Naive thymus-derived CD4-positive, alpha-beta T cell (primary cell): ENCODE measurements at regions not wholly inside any gene's neighbourhood (a gene's known extent, or its start where the extent isn't known, plus 50 kb on each side); places are given as distances from the start of the nearest gene placed in this dataset.

Experiments
- ATAC-seq: fragments of 150-1000 bp; cut with Tn5 transposase; 2 replicates; pipeline ENCODE4 v1.10.0; 2021; ENCODE audit warnings: mild to moderate bottlenecking, moderate library complexity
- CTCF ChIA-PET: fragments of 350-600 bp; sonication (Branson Sonifier 250); formaldehyde crosslinking; loops from one replicate; lab custom pipeline; 2021; ENCODE audit warnings: antibody characterized with exemption; lab: Charles Lee
- POLR2A ChIA-PET: fragments of 350-600 bp; sonication (Branson Sonifier 250); formaldehyde crosslinking; loops from one replicate; lab custom pipeline; 2021; ENCODE audit warnings: antibody characterized with exemption, inconsistent platforms; lab: Charles Lee
- DNase-seq, 9 donors: peaks; one replicate each; pipeline versions ENCODE4 v3.0.0 to v3.0.0-alpha.2; 2020 to 2022; ENCODE audit warnings: mixed read lengths in 1 of 9
- H3K27ac ChIP-seq: one replicate; pipeline ENCODE4 v1.7.0; 2013; ENCODE audit warnings: mild to moderate bottlenecking, low read depth, low read length, moderate library complexity
- H3K27me3 ChIP-seq, 2 donors: one replicate each; pipeline ENCODE4 v1.7.0; 2013; ENCODE audit warnings: low read length in 2 of 2, mild to moderate bottlenecking in 2 of 2, moderate library complexity in 2 of 2; ENCODE audit not compliant: control insufficient read depth in 2 of 2, insufficient read depth in 2 of 2
- H3K36me3 ChIP-seq, 3 experiments: 1 replicate in 2 of 3; 2 replicates in 1 of 3; pipeline ENCODE4 v1.7.0; 2013; ENCODE audit warnings: low read length in 3 of 3, mild to moderate bottlenecking in 3 of 3, moderate library complexity in 1 of 3; ENCODE audit not compliant: insufficient read depth in 3 of 3, control insufficient read depth in 2 of 3
- H3K4me1 ChIP-seq, 2 donors: one replicate each; pipeline ENCODE4 v1.7.0; 2013; ENCODE audit warnings: low read length in 2 of 2, mild to moderate bottlenecking in 2 of 2, moderate library complexity in 1 of 2; ENCODE audit not compliant: control insufficient read depth in 2 of 2, insufficient read depth in 2 of 2
- H3K4me3 ChIP-seq: 2 replicates; pipeline ENCODE4 v1.7.0; 2013; ENCODE audit warnings: mild to moderate bottlenecking, low read length
- H3K9me3 ChIP-seq, 3 experiments: 1 replicate in 2 of 3; 2 replicates in 1 of 3; pipeline ENCODE4 v1.7.0; 2013; ENCODE audit warnings: low read length in 3 of 3; ENCODE audit not compliant: control insufficient read depth in 2 of 3
- H3K27ac Mint-ChIP-seq, 9 donors: one replicate each; pipeline ENCODE4 v1.8.0; 2020 to 2022; ENCODE audit warnings: mixed read lengths in 9 of 9, mild to moderate bottlenecking in 8 of 9, moderate library complexity in 5 of 9, inconsistent platforms in 2 of 9
- H3K27me3 Mint-ChIP-seq, 5 donors: one replicate each; pipeline ENCODE4 v1.8.0; 2021 to 2022; ENCODE audit warnings: mixed read lengths in 5 of 5, mild to moderate bottlenecking in 1 of 5
- H3K36me3 Mint-ChIP-seq, 5 donors: one replicate each; pipeline ENCODE4 v1.8.0; 2020 to 2022; ENCODE audit warnings: mixed read lengths in 5 of 5, mild to moderate bottlenecking in 3 of 5, inconsistent platforms in 1 of 5
- H3K4me1 Mint-ChIP-seq, 7 donors: one replicate each; pipeline ENCODE4 v1.8.0; 2020 to 2022; ENCODE audit warnings: mixed read lengths in 7 of 7, mild to moderate bottlenecking in 3 of 7, inconsistent platforms in 1 of 7
- H3K4me3 Mint-ChIP-seq, 10 donors: one replicate each; pipeline ENCODE4 v1.8.0; 2020 to 2022; ENCODE audit warnings: mild to moderate bottlenecking in 10 of 10, mixed read lengths in 10 of 10, moderate library complexity in 6 of 10, inconsistent platforms in 2 of 10
- H3K9me3 Mint-ChIP-seq, 11 donors: one replicate each; pipeline ENCODE4 v1.8.0; 2020 to 2022; ENCODE audit warnings: mixed read lengths in 11 of 11, mild to moderate bottlenecking in 4 of 11, inconsistent platforms in 1 of 11, moderate library complexity in 1 of 11
- intact Hi-C, 2 donors: fragments of 100-400 bp; cut with micrococcal nuclease; formaldehyde crosslinking; loops; one replicate each; pipeline ENCODE4 v1.15.1; 2023

- POLR2A ChIA-PET = no interaction called here
- H3K9me3 ChIP-seq = no peaks in the 10 kb centered on the region
- Mint-ChIP-seq H3K9me3 (peaks cover 0 to 4% (median 0%) of the 10 kb centered on the region in 11 donors), H3K4me1 (no peaks in the 10 kb centered on the region), H3K4me3 (no peak overlapping the region), H3K36me3 (no peaks in the 10 kb centered on the region), H3K27ac (no peak overlapping the region), H3K27me3 (no peaks in the 10 kb centered on the region)
- CTCF ChIA-PET = no interaction called here
- DNase-seq = no peak
- no peak overlapping the region for H3K27ac ChIP-seq
- no peak overlapping the region for H3K4me3 ChIP-seq
- intact Hi-C loops = no loop called here
- H3K4me1 ChIP-seq = no peaks in the 10 kb centered on the region
- no peak for ATAC-seq
- H3K27me3 ChIP-seq = no peaks in the 10 kb centered on the region
- H3K36me3 ChIP-seq = no peaks in the 10 kb centered on the region
Measured at GRCh38 chr9:26567976-26568375, 324.6 kb downstream of the CAAP1 start.

DNA sequence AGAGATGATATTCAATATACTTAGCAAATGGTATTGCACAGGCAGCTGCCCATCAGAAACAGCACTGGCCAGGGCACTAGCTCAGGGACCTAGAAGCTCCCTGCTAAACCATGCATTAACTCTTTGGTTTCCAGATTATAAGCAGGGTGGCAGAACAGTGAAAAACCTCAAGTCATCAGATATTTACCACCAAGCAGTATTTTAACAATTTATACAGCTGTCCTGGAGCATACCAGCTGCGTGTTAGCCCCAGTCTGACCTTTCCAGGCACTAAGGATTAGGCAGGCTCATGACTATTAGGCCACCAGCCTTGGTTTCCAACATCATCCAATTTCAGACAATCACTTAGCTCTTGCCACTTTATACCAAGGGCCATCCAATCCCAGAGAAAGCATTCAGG is 326.5 kb downstream of the CAAP1 start:
- H3K27me3 Mint-ChIP-seq = no peaks in the 10 kb centered on the region
- CTCF ChIA-PET = no interaction called here
- H3K4me3 Mint-ChIP-seq = no peak overlapping the region
- peaks cover 0 to 7% (median 0%) of the 10 kb centered on the region in 11 donors for H3K9me3 Mint-ChIP-seq
- H3K4me1 ChIP-seq = no peaks in the 10 kb centered on the region
- no peaks in the 10 kb centered on the region for H3K9me3 ChIP-seq
- POLR2A ChIA-PET = no interaction called here
- H3K4me1 Mint-ChIP-seq = no peaks in the 10 kb centered on the region
- DNase-seq (no peak), ATAC-seq (no peak)
- intact Hi-C loops = no loop called here
- no peak overlapping the region for H3K27ac ChIP-seq
- no peak overlapping the region for H3K4me3 ChIP-seq
- no peaks in the 10 kb centered on the region for H3K36me3 Mint-ChIP-seq
- H3K36me3 ChIP-seq = no peaks in the 10 kb centered on the region
- no peak overlapping the region for H3K27ac Mint-ChIP-seq
- no peaks in the 10 kb centered on the region for H3K27me3 ChIP-seq

GRCh38 chr9:26565118-26565517 is 327.5 kb downstream of the CAAP1 start:
- no peaks in the 10 kb centered on the region for H3K27me3 Mint-ChIP-seq
- ChIA-PET CTCF (no interaction called here), POLR2A (no interaction called here)
- H3K27ac Mint-ChIP-seq = no peak overlapping the region
- H3K9me3 Mint-ChIP-seq = peaks cover 0 to 7% (median 0%) of the 10 kb centered on the region in 11 donors
- Histone ChIP-seq H3K4me1 (no peaks in the 10 kb centered on the region), H3K36me3 (no peaks in the 10 kb centered on the region), H3K27ac (no peak overlapping the region), H3K27me3 (no peaks in the 10 kb centered on the region), H3K4me3 (no peak overlapping the region), H3K9me3 (no peaks in the 10 kb centered on the region)
- ATAC-seq (no peak), DNase-seq (no peak)
- H3K4me3 Mint-ChIP-seq = no peak overlapping the region
- intact Hi-C loops = no loop called here
- H3K4me1 Mint-ChIP-seq = no peaks in the 10 kb centered on the region
- no peaks in the 10 kb centered on the region for H3K36me3 Mint-ChIP-seq

DNA sequence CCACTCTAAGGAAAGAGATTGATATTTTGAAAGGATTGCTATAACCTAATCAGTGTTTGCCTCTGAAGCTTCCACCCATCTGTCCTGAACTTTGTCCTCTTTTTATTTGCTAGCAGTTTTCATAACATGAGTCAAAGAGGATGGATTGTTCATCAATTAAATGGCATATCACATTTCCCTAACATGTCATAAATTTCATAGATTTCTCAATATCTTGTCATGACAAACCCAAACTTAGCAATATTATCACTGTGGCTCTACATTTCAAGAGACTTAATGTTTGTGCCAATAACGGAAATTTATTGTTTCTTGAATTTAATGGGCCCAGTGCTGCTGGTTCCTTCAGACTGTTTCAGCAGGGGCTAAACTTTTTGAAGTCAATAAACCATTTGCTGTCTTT is 330.3 kb downstream of the CAAP1 start:
- no peaks in the 10 kb centered on the region for H3K36me3 Mint-ChIP-seq
- no peak overlapping the region for H3K4me3 Mint-ChIP-seq
- Histone ChIP-seq H3K27ac (no peak overlapping the region), H3K27me3 (no peaks in the 10 kb centered on the region), H3K4me1 (no peaks in the 10 kb centered on the region), H3K9me3 (no peaks in the 10 kb centered on the region), H3K36me3 (no peaks in the 10 kb centered on the region), H3K4me3 (no peak overlapping the region)
- intact Hi-C loops = no loop called here
- H3K4me1 Mint-ChIP-seq = no peaks in the 10 kb centered on the region
- peaks cover 0 to 17% (median 5%) of the 10 kb centered on the region in 11 donors for H3K9me3 Mint-ChIP-seq
- CTCF ChIA-PET = interaction anchor here (0.6 kb wide), 1 partner anchor 258 kb away, joined by 3 read pairs; no protein-coding TSS in a partner anchor
- POLR2A ChIA-PET = no interaction called here
- no peaks in the 10 kb centered on the region for H3K27me3 Mint-ChIP-seq
- DNase-seq = no peak
- no peak overlapping the region for H3K27ac Mint-ChIP-seq
- ATAC-seq = no peak

- Histone ChIP-seq H3K27ac (no peak overlapping the region), H3K9me3 (no peaks in the 10 kb centered on the region), H3K4me1 (no peaks in the 10 kb centered on the region), H3K4me3 (no peak overlapping the region), H3K27me3 (no peaks in the 10 kb centered on the region), H3K36me3 (no peaks in the 10 kb centered on the region)
- no peaks in the 10 kb centered on the region for H3K27me3 Mint-ChIP-seq
- H3K27ac Mint-ChIP-seq = no peak overlapping the region
- POLR2A ChIA-PET = no interaction called here
- no peak for ATAC-seq
- CTCF ChIA-PET = interaction anchor here (0.6 kb wide), 1 partner anchor 258 kb away, joined by 3 read pairs; no protein-coding TSS in a partner anchor
- no peak for DNase-seq
- H3K4me1 Mint-ChIP-seq = no peaks in the 10 kb centered on the region
- no peaks in the 10 kb centered on the region for H3K36me3 Mint-ChIP-seq
- H3K9me3 Mint-ChIP-seq = peaks cover 0 to 19% (median 5%) of the 10 kb centered on the region in 11 donors
- no peak overlapping the region for H3K4me3 Mint-ChIP-seq
- intact Hi-C loops = no loop called here
Measured at GRCh38 chr9:26561928-26562327, 330.7 kb downstream of the CAAP1 start.

GRCh38 chr9:26559506-26559905 is 333.1 kb downstream of the CAAP1 start:
- H3K27me3 ChIP-seq = no peaks in the 10 kb centered on the region
- Mint-ChIP-seq H3K4me1 (no peaks in the 10 kb centered on the region), H3K27me3 (no peaks in the 10 kb centered on the region), H3K36me3 (no peaks in the 10 kb centered on the region), H3K4me3 (no peak overlapping the region), H3K9me3 (peaks cover 2 to 19% (median 7%) of the 10 kb centered on the region in 11 donors), H3K27ac (no peak overlapping the region)
- no peaks in the 10 kb centered on the region for H3K4me1 ChIP-seq
- ChIA-PET CTCF (no interaction called here), POLR2A (no interaction called here)
- no peaks in the 10 kb centered on the region for H3K36me3 ChIP-seq
- no peaks in the 10 kb centered on the region for H3K9me3 ChIP-seq
- no peak overlapping the region for H3K4me3 ChIP-seq
- no peak overlapping the region for H3K27ac ChIP-seq
- intact Hi-C loops = no loop called here
- no peak for ATAC-seq
- no peak for DNase-seq

DNA sequence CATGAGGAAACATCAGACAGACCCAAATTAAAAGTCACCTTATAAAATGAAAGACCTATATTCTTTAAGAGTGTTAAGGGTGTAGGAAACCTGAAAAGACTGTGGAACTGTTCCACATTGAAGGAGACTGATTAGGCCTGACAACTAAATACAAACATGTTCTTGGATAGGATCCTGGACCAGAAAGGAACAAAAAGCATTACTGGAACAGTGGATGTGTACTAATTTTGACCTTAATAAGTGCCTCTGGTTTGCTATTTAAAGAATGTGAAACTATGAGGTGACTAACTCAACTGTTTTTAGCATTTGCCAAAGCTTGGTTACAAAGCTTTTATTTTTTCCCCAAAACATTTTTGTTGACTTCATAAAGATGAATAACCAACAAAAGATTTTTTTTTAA is 340.6 kb downstream of the CAAP1 start:
- no peak for ATAC-seq
- POLR2A ChIA-PET = no interaction called here
- intact Hi-C loops = no loop called here
- Mint-ChIP-seq H3K9me3 (peaks cover 2 to 20% (median 9%) of the 10 kb centered on the region in 11 donors), H3K36me3 (no peaks in the 10 kb centered on the region), H3K4me1 (no peaks in the 10 kb centered on the region), H3K27ac (no peak overlapping the region), H3K4me3 (no peak overlapping the region), H3K27me3 (no peaks in the 10 kb centered on the region)
- Histone ChIP-seq H3K4me3 (no peak overlapping the region), H3K36me3 (no peaks in the 10 kb centered on the region), H3K4me1 (no peaks in the 10 kb centered on the region), H3K27ac (no peak overlapping the region), H3K9me3 (no peaks in the 10 kb centered on the region), H3K27me3 (no peaks in the 10 kb centered on the region)
- CTCF ChIA-PET = no interaction called here
- no peak for DNase-seq
